ENCODE measurements at regions not wholly inside any gene's neighbourhood (a gene's known extent, or its start where the extent isn't known, plus 50 kb on each side); places are given as distances from the start of the nearest gene placed in this dataset.

GRCh38 chr13:108460746-108461145 lies 168.7 kb upstream of the MYO16 start:
- DNase-seq (no peak), ATAC-seq (ENCODE audit: poor library complexity) (no peak)
- Mint-ChIP-seq H3K4me1 (ENCODE audit: low read depth) (no peaks in the 10 kb centered on the region), H3K27ac (no peak overlapping the region), H3K27me3 (peaks cover 4% of the 10 kb centered on the region), H3K36me3 (ENCODE audit: low read depth) (no peaks in the 10 kb centered on the region), H3K4me3 (no peak overlapping the region), H3K9me3 (peaks cover 2% of the 10 kb centered on the region)
- intact Hi-C loops (cut with DNase I, micrococcal nuclease) = no loop called here
- Histone ChIP-seq H3K27me3 (ENCODE audit: control insufficient read depth in 1 of 2, insufficient read depth in 2 of 2, low read length in 2 of 2) (no peaks in the 10 kb centered on the region), H3K9me3 (ENCODE audit: control insufficient read depth in 1 of 2, insufficient read depth in 1 of 2, low read length in 2 of 2) (no peaks in the 10 kb centered on the region), H3K4me1 (ENCODE audit: insufficient read depth, low read length) (no peaks in the 10 kb centered on the region), H3K36me3 (ENCODE audit: insufficient read depth, low read length) (no peaks in the 10 kb centered on the region), H3K27ac (ENCODE audit: low read depth in 1 of 2, low read length in 2 of 2) (no peak overlapping the region), H3K4me3 (ENCODE audit: low read length) (no peak overlapping the region)
- ChIA-PET POLR2A (no interaction called here), CTCF (no interaction called here)
- no peak for TF ChIP-seq CTCF (IDR thresholded peaks at IDR 0.05)

- Mint-ChIP-seq H3K36me3 (ENCODE audit: low read depth) (no peaks in the 10 kb centered on the region), H3K27me3 (peaks cover 4% of the 10 kb centered on the region), H3K27ac (no peak overlapping the region), H3K4me3 (no peak overlapping the region), H3K4me1 (ENCODE audit: low read depth) (no peaks in the 10 kb centered on the region), H3K9me3 (peaks cover 3% of the 10 kb centered on the region)
- TF ChIP-seq CTCF (IDR thresholded peaks at IDR 0.05) = no peak
- intact Hi-C loops (cut with DNase I, micrococcal nuclease) = no loop called here
- Histone ChIP-seq H3K27ac (ENCODE audit: low read depth in 1 of 2, low read length in 2 of 2) (no peak overlapping the region), H3K27me3 (ENCODE audit: control insufficient read depth in 1 of 2, insufficient read depth in 2 of 2, low read length in 2 of 2) (no peaks in the 10 kb centered on the region), H3K9me3 (ENCODE audit: control insufficient read depth in 1 of 2, insufficient read depth in 1 of 2, low read length in 2 of 2) (no peaks in the 10 kb centered on the region), H3K4me1 (ENCODE audit: insufficient read depth, low read length) (no peaks in the 10 kb centered on the region), H3K36me3 (ENCODE audit: insufficient read depth, low read length) (no peaks in the 10 kb centered on the region), H3K4me3 (ENCODE audit: low read length) (no peak overlapping the region)
- DNase-seq (peak in 3 of 14 experiments; percentile 2 to 28 (median 25)), ATAC-seq (ENCODE audit: poor library complexity) (no peak)
- ChIA-PET POLR2A (no interaction called here), CTCF (no interaction called here)
Measured at GRCh38 chr13:108463340-108463739, 166.1 kb upstream of the MYO16 start.

GRCh38 chr13:108470921-108471320 lies 158.5 kb upstream of the MYO16 start:
- H3K27me3 ChIP-seq (ENCODE audit: control insufficient read depth in 1 of 2, insufficient read depth in 2 of 2, low read length in 2 of 2) = no peaks in the 10 kb centered on the region
- peaks cover 3% of the 10 kb centered on the region for H3K4me1 ChIP-seq (ENCODE audit: insufficient read depth, low read length)
- Mint-ChIP-seq H3K4me3 (no peak overlapping the region), H3K27ac (no peak overlapping the region), H3K27me3 (peaks cover 10% of the 10 kb centered on the region), H3K4me1 (ENCODE audit: low read depth) (peaks cover 4% of the 10 kb centered on the region), H3K9me3 (peaks cover 2% of the 10 kb centered on the region), H3K36me3 (ENCODE audit: low read depth) (no peaks in the 10 kb centered on the region)
- no peak overlapping the region for H3K4me3 ChIP-seq (ENCODE audit: low read length)
- no peak for DNase-seq
- H3K36me3 ChIP-seq (ENCODE audit: insufficient read depth, low read length) = no peaks in the 10 kb centered on the region
- no peak for ATAC-seq (ENCODE audit: poor library complexity)
- no peak overlapping the region for H3K27ac ChIP-seq (ENCODE audit: low read depth in 1 of 2, low read length in 2 of 2)
- CTCF ChIA-PET = no interaction called here
- TF ChIP-seq CTCF (IDR thresholded peaks at IDR 0.05) = no peak
- intact Hi-C loops (cut with DNase I, micrococcal nuclease) = no loop called here
- peaks cover 0 to 7% of the 10 kb centered on the region in 2 experiments for H3K9me3 ChIP-seq (ENCODE audit: control insufficient read depth in 1 of 2, insufficient read depth in 1 of 2, low read length in 2 of 2)
- POLR2A ChIA-PET = no interaction called here

Data from CD4-positive, alpha-beta T cell (primary cell).